DOHH2 (cell line): ENCODE measurements at regions not wholly inside any gene's neighbourhood (a gene's known extent, or its start where the extent isn't known, plus 50 kb on each side); places are given as distances from the start of the nearest gene placed in this dataset.

ENCODE experiments used
- H3F3A ChIP-seq: fragments of 200-600 bp; sonication (generic), shearing (Covaris generic); 2 replicates; pipeline ENCODE4 v1.6.0; 2016; ENCODE audit warnings: antibody characterized with exemption, mild to moderate bottlenecking; ENCODE audit not compliant: control insufficient read depth, insufficient read depth
- H3K27ac ChIP-seq: fragments of 200-600 bp; sonication (generic); 2 replicates; pipeline ENCODE4 v1.5.1; 2014; ENCODE audit warnings: low read depth, mild to moderate bottlenecking, low read length, moderate library complexity
- H3K27me3 ChIP-seq: fragments of 200-600 bp; sonication (generic); 2 replicates; pipeline ENCODE4 v1.6.1; 2014; ENCODE audit warnings: mild to moderate bottlenecking, low read length, mixed read lengths; ENCODE audit not compliant: control insufficient read depth
- H3K36me3 ChIP-seq: fragments of 200-600 bp; sonication (generic); 2 replicates; pipeline ENCODE4 v1.6.1; 2014; ENCODE audit warnings: mild to moderate bottlenecking, low read length, moderate library complexity, mixed read lengths; ENCODE audit not compliant: control insufficient read depth
- H3K4me1 ChIP-seq: fragments of 200-600 bp; sonication (generic); 2 replicates; pipeline ENCODE4 v1.6.1; 2014; ENCODE audit warnings: mild to moderate bottlenecking, low read length, mixed read lengths; ENCODE audit not compliant: control insufficient read depth
- H3K4me2 ChIP-seq: fragments of 200-600 bp; sonication (generic); 2 replicates; pipeline ENCODE4 v1.6.0; 2014; ENCODE audit warnings: mild to moderate bottlenecking, low read length, moderate library complexity
- H3K4me3 ChIP-seq: fragments of 200-600 bp; sonication (generic); 2 replicates; pipeline ENCODE4 v1.5.1; 2014; ENCODE audit warnings: mild to moderate bottlenecking, low read length, mixed read lengths
- H3K79me2 ChIP-seq: fragments of 200-600 bp; sonication (generic); 2 replicates; pipeline ENCODE4 v1.6.1; 2014; ENCODE audit warnings: mild to moderate bottlenecking, low read length, mixed read lengths; ENCODE audit not compliant: control insufficient read depth
- H3K9me2 ChIP-seq: fragments of 200-600 bp; sonication (generic); replicated peaks from 2 replicates; pipeline ENCODE4 v1.6.1; 2014; ENCODE audit warnings: mild to moderate bottlenecking, low read length, mixed read lengths; ENCODE audit not compliant: control insufficient read depth
- H3K9me3 ChIP-seq: fragments of 200-600 bp; sonication (generic); 2 replicates; pipeline ENCODE4 v1.6.1; 2014; ENCODE audit warnings: antibody characterized with exemption, low read length, mixed read lengths; ENCODE audit not compliant: control insufficient read depth, insufficient read depth
- H4K20me1 ChIP-seq: fragments of 200-600 bp; sonication (generic); 2 replicates; pipeline ENCODE4 v1.6.0; 2014; ENCODE audit warnings: low read depth, mild to moderate bottlenecking, antibody characterized with exemption, low read length, moderate library complexity; ENCODE audit not compliant: control insufficient read depth, insufficient read depth
- EZH2phosphoT487 ChIP-seq: fragments of 200-600 bp; sonication (generic); IDR thresholded peaks from 2 replicates; pipeline ENCODE4 v1.6.1; 2017; ENCODE audit warnings: borderline replicate concordance, mild to moderate bottlenecking, antibody characterized with exemption, low read length, moderate library complexity, mixed read lengths
- TF ChIP-seq, protein P1 (sequence below): fragments of 200-600 bp; sonication (generic); IDR thresholded peaks from one replicate; pipeline ENCODE4 v1.5.1; 2014; ENCODE audit warnings: antibody characterized with exemption, mild to moderate bottlenecking, low read depth, low read length; ENCODE audit not compliant: poor library complexity, severe bottlenecking

DNA sequence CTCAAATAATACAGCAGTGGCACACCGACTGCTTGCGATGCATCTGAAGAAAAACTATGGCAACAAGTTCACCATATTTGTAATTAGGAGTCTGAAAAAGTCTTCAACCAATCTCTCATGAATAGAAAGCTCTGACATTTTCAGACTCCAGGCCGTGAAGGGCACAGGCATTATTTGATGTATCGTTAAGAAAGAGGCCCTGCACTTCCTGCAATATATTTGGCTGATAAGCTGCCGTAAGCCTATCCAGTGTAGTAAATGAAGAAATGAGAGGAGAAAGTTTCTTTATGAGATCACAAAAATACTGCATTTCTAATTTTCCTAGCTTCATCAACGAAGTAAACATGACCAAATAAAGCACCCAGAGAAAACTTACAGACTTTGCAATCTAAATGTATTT, 613.8 kb upstream of the TECRL start:
- no peaks in the 10 kb centered on the region for H3K27me3 ChIP-seq
- no peak for TF ChIP-seq EZH2phosphoT487
- no peaks in the 10 kb centered on the region for H4K20me1 ChIP-seq
- H3K79me2 ChIP-seq, result no peaks in the 10 kb centered on the region
- no peaks in the 10 kb centered on the region for H3K9me2 ChIP-seq
- no peaks in the 10 kb centered on the region for H3K4me1 ChIP-seq
- H3K9me3 ChIP-seq, result no peaks in the 10 kb centered on the region
- no peaks in the 10 kb centered on the region for H3K36me3 ChIP-seq
- H3K27ac ChIP-seq, result no peak overlapping the region
- H3K4me2 ChIP-seq, result no peak overlapping the region
- H3F3A ChIP-seq, result no peaks in the 10 kb centered on the region
- H3K4me3 ChIP-seq, result no peak overlapping the region

DNA sequence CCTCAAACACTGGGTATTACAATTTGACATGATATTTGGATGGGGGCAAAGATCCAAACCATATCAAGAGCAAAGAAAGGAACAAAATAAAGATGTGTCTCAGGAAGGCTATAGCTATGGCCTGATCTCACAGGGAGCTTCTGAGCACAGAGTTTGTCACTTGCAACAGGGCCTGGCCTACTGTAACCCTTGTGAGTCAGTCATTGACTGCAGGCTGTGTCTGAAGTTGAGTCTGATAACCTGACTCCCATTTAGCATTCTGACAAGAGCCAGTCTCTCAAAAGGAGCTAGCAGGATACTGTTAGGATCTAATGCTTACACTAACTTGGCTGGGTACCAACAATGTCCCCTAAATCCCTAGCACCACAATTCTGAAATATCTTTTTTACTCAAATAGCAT, 612.5 kb upstream of the TECRL start:
- Histone ChIP-seq H3K4me2 (no peak overlapping the region), H4K20me1 (no peaks in the 10 kb centered on the region), H3F3A (no peaks in the 10 kb centered on the region), H3K4me3 (no peak overlapping the region), H3K4me1 (no peaks in the 10 kb centered on the region), H3K36me3 (no peaks in the 10 kb centered on the region), H3K27me3 (no peaks in the 10 kb centered on the region), H3K27ac (no peak overlapping the region), H3K9me2 (no peaks in the 10 kb centered on the region), H3K79me2 (no peaks in the 10 kb centered on the region), H3K9me3 (no peaks in the 10 kb centered on the region)
- TF ChIP-seq EZH2phosphoT487, result no peak
- TF ChIP-seq, protein P1, sequence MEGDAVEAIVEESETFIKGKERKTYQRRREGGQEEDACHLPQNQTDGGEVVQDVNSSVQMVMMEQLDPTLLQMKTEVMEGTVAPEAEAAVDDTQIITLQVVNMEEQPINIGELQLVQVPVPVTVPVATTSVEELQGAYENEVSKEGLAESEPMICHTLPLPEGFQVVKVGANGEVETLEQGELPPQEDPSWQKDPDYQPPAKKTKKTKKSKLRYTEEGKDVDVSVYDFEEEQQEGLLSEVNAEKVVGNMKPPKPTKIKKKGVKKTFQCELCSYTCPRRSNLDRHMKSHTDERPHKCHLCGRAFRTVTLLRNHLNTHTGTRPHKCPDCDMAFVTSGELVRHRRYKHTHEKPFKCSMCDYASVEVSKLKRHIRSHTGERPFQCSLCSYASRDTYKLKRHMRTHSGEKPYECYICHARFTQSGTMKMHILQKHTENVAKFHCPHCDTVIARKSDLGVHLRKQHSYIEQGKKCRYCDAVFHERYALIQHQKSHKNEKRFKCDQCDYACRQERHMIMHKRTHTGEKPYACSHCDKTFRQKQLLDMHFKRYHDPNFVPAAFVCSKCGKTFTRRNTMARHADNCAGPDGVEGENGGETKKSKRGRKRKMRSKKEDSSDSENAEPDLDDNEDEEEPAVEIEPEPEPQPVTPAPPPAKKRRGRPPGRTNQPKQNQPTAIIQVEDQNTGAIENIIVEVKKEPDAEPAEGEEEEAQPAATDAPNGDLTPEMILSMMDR, result no peak

DNA sequence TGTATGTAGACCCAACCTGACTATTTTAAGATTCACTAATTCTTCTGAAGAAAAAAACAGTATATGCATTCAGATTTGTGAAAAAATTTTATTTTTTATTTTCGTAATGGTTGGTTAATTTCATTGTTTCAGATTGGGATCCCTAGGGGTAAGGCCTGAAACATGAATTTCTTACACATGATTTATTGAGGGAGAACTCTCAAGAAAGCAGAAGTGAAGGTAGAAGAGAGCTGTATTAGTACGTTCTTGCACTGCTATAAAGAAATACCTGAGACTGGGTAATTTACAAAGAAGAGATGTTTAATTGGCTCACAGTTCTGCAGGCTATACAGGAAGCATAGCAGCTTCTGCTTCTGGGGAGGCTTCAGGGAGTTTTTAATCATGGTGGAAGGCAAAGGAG, 611.9 kb upstream of the TECRL start:
- no peak for TF ChIP-seq EZH2phosphoT487
- TF ChIP-seq, protein P1, result no peak
- Histone ChIP-seq H3K9me2 (no peaks in the 10 kb centered on the region), H3K4me1 (no peaks in the 10 kb centered on the region), H3K79me2 (no peaks in the 10 kb centered on the region), H3K27ac (no peak overlapping the region), H3K9me3 (no peaks in the 10 kb centered on the region), H3F3A (no peaks in the 10 kb centered on the region), H3K27me3 (no peaks in the 10 kb centered on the region), H3K4me2 (no peak overlapping the region), H3K36me3 (no peaks in the 10 kb centered on the region), H4K20me1 (no peaks in the 10 kb centered on the region), H3K4me3 (no peak overlapping the region)

DNA sequence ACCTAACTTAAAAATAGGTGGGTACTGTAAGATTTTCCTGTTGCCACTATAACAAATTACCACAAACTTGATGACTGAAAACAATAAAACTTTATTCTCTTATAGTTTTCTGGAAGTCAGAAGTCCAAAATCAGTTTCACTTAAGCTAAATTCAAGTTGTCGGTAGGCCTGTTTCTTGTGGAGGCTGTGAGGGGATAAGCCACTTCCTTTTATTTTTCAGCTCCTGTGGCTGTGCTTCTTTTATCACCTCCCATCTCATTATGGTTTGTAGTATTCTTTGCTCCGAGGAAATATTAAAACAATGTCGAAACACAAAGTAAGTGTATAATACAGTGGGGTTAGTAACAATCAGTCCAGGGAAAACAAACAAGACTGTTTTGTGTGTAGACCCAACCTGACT, 610.5 kb upstream of the TECRL start:
- H3K9me2 ChIP-seq, result no peaks in the 10 kb centered on the region
- TF ChIP-seq EZH2phosphoT487, result no peak
- TF ChIP-seq, protein P1, result no peak
- no peaks in the 10 kb centered on the region for H4K20me1 ChIP-seq
- no peak overlapping the region for H3K4me3 ChIP-seq
- no peaks in the 10 kb centered on the region for H3K9me3 ChIP-seq
- no peak overlapping the region for H3K27ac ChIP-seq
- no peaks in the 10 kb centered on the region for H3K79me2 ChIP-seq
- no peaks in the 10 kb centered on the region for H3K27me3 ChIP-seq
- H3K4me1 ChIP-seq, result no peaks in the 10 kb centered on the region
- no peak overlapping the region for H3K4me2 ChIP-seq
- no peaks in the 10 kb centered on the region for H3K36me3 ChIP-seq
- H3F3A ChIP-seq, result no peaks in the 10 kb centered on the region
